ENCODE measurements at regions not wholly inside any gene's neighbourhood (a gene's known extent, or its start where the extent isn't known, plus 50 kb on each side); places are given as distances from the start of the nearest gene placed in this dataset.
A peak's percentile ranks its signal among the peaks of the same experiment; 100 is the strongest.

- DNase-seq, result no peak
Observed at GRCh38 chr14:34237677-34238076, 224.4 kb downstream of the SPTSSA start.

GRCh38 chr14:34237081-34237480, 225.0 kb downstream of the SPTSSA start:
- DNase-seq, result no peak

GRCh38 chr14:34235643-34236300, 226.3 kb downstream of the SPTSSA start:
- no peak for DNase-seq

- DNase-seq, result no peak
Observed at GRCh38 chr14:34234258-34234657, 227.8 kb downstream of the SPTSSA start.

- DNase-seq, result no peak
Observed at GRCh38 chr14:34233619-34234018, 228.4 kb downstream of the SPTSSA start.

- DNase-seq, result no peak
Observed at GRCh38 chr14:34232790-34233189, 229.2 kb downstream of the SPTSSA start.

GRCh38 chr14:34231626-34232025, 230.4 kb downstream of the SPTSSA start:
- DNase-seq, result no peak

GRCh38 chr14:34229140-34229539, 232.9 kb downstream of the SPTSSA start:
- no peak for DNase-seq

- no peak for DNase-seq
Observed at GRCh38 chr14:34228650-34228976, 233.4 kb downstream of the SPTSSA start.

GRCh38 chr14:34227834-34228649, 234.0 kb downstream of the SPTSSA start:
- peak; percentile 76 for DNase-seq

- DNase-seq, result no peak
Observed at GRCh38 chr14:34224221-34224620, 237.8 kb downstream of the SPTSSA start.

- DNase-seq, result no peak
Observed at GRCh38 chr14:34223373-34224148, 238.5 kb downstream of the SPTSSA start.

- DNase-seq, result no peak
Observed at GRCh38 chr14:34222867-34223266, 239.2 kb downstream of the SPTSSA start.

- DNase-seq, result no peak
Observed at GRCh38 chr14:34222122-34222521, 239.9 kb downstream of the SPTSSA start.

GRCh38 chr14:34220921-34221320, 241.1 kb downstream of the SPTSSA start:
- DNase-seq, result no peak

- no peak for DNase-seq
Observed at GRCh38 chr14:34220378-34220706, 241.7 kb downstream of the SPTSSA start.

- peak; percentile 3 for DNase-seq
Observed at GRCh38 chr14:34219661-34220377, 242.2 kb downstream of the SPTSSA start.

GRCh38 chr14:34218881-34219280, 243.2 kb downstream of the SPTSSA start:
- DNase-seq, result no peak

GRCh38 chr14:34214961-34215360, 247.1 kb downstream of the SPTSSA start:
- no peak for DNase-seq

GRCh38 chr14:34213332-34213731, 248.7 kb downstream of the SPTSSA start:
- no peak for DNase-seq

- no peak for DNase-seq
Observed at GRCh38 chr14:34212172-34212929, 249.7 kb downstream of the SPTSSA start.

- DNase-seq, result peak; percentile 32
Observed at GRCh38 chr14:34211732-34212131, 250.3 kb downstream of the SPTSSA start.

- no peak for DNase-seq
Observed at GRCh38 chr14:34208532-34208931, 253.5 kb downstream of the SPTSSA start.
